Upper lobe of left lung (tissue), 4 donors: ENCODE measurements at regions not wholly inside any gene's neighbourhood (a gene's known extent, or its start where the extent isn't known, plus 50 kb on each side); places are given as distances from the start of the nearest gene placed in this dataset.

Experiments used
- CTCF ChIP-seq, 6 experiments: fragments of 450-650 bp in 4 of 6; fragments of 200-600 bp in 2 of 6; sonication (generic) in 2 of 6; IDR thresholded peaks; one replicate each; pipeline ENCODE4 v1.5.1; 2016 to 2019; ENCODE audit warnings: antibody characterized with exemption in 6 of 6
- EP300 ChIP-seq, 4 donors: sonication (generic); formaldehyde crosslinking; IDR thresholded peaks; one replicate each; pipeline ENCODE4 v1.5.1; 2017; ENCODE audit warnings: antibody characterized with exemption in 4 of 4, control low read depth in 2 of 4
- POLR2A ChIP-seq, 4 donors: fragments of 450-650 bp; IDR thresholded peaks; one replicate each; pipeline ENCODE4 v1.5.1; 2016 to 2017; ENCODE audit warnings: antibody characterized with exemption in 4 of 4, mild to moderate bottlenecking in 2 of 4
- POLR2AphosphoS5 ChIP-seq, 2 donors: sonication (generic); formaldehyde crosslinking; IDR thresholded peaks; one replicate each; pipeline ENCODE4 v1.5.1; 2017; ENCODE audit warnings: antibody characterized with exemption in 2 of 2

DNA sequence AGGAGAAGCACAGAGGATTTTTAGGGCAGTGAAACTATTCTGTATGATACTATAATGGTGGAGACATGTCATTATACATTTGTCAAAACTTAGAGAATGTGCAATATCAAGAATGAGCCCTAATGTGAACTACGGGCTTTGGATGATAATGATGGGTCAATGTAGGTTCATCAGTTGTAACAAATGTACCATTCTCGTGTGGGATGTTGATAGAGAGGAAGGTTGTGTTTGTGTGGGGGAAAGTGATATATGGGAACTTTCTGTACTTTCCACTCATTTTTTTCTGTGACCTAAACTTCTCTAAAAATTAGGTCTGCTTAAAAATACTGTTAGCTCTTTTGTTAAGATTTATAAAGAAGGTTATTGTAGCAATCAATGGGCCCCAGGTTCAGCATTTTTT is 138.9 kb downstream of the SPATA31D1 start:
- no peak for TF ChIP-seq POLR2A (IDR thresholded peaks at IDR 0.05)
- TF ChIP-seq CTCF (IDR thresholded peaks at IDR 0.05) = no peak
- TF ChIP-seq EP300 (IDR thresholded peaks at IDR 0.05) = no peak
- no peak for TF ChIP-seq POLR2AphosphoS5 (IDR thresholded peaks at IDR 0.05)
